SK-MEL-5 (cell line): ENCODE measurements at regions not wholly inside any gene's neighbourhood (a gene's known extent, or its start where the extent isn't known, plus 50 kb on each side); places are given as distances from the start of the nearest gene placed in this dataset.
"Not testable (repeated sequence)": the region's sequence is repeated elsewhere in the genome, so short reads cannot be mapped to it uniquely, and the experiment has no call there.

ENCODE experiments used
- DNase-seq: peaks from one replicate; pipeline ENCODE4 v3.0.0-alpha.2; 2016; ENCODE audit warnings: low read depth, low spot score
- in situ Hi-C: cut with HindIII; loops from 2 replicates; pipeline ENCODE4 v1.10.0; 2016; ENCODE audit warnings: low sequenced_read_pairs, high pct_unique_total_duplicates, low pct_unique_long_range_greater_than_20kb

DNA sequence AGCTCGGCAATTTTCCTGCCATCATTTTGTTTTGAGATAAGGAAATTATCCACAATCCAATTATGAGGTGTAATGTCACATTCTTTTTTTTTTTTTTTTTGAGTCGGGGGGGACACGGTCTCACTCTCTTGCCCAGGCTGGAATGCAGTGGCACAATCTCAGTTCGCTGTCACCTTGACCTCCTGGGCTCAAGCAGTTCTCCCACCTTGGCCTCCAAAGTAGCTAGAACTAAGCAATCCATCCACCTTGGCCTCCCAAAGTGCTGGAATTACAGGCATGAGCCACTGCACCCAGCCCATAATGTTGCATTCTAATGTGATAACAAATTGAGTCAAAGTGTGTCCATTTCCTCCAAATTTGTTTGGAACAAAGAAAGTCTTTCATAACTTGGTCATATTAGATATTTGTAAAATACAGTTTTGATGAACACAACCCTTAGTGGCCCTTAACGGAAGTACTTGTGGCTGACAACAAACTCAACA is 144.1 kb upstream of the AFDN start:
- DNase-seq, result no peak
- in situ Hi-C loops, result no loop called here

DNA sequence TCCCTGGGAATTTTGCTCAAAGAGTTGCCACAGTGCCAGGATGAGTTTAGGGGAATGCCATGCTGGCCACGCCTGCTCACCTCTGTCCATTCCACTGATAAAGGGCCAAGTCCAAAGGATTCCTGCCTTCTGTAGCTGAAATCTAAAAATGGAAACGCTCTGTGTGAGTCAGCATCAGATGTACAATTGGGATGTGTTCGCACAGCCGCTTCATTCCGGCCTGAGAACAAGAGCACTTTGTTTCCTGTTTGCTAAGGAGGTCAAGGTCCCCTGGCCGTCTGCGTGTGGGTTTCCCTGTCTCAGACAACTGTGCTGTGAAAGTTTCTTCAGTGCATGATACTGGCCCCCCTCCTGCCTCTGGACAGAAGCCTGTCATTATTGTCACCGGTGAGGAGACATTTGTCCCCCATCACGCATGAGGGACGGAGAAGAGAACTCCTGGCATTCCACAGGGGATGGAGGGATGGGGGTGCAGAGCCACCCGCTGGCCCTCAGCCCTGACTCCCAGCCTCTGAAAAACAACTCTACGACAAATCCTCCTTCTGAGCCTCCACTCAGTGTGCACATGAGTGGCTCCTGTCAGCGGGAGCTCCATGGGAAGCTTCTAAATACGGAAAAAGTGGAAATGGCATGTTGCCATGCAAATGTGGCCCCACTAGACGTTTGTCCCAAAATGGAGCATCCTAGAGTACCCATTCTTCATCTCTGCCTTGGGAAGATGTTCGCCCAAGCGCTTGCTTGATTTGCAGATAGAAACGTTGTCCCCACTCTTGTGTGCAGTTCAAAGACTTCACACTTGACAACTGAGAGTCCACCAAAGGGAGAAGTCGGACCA is 143.5 kb upstream of the AFDN start:
- peak; percentile 98 for DNase-seq
- in situ Hi-C loops, result no loop called here

DNA sequence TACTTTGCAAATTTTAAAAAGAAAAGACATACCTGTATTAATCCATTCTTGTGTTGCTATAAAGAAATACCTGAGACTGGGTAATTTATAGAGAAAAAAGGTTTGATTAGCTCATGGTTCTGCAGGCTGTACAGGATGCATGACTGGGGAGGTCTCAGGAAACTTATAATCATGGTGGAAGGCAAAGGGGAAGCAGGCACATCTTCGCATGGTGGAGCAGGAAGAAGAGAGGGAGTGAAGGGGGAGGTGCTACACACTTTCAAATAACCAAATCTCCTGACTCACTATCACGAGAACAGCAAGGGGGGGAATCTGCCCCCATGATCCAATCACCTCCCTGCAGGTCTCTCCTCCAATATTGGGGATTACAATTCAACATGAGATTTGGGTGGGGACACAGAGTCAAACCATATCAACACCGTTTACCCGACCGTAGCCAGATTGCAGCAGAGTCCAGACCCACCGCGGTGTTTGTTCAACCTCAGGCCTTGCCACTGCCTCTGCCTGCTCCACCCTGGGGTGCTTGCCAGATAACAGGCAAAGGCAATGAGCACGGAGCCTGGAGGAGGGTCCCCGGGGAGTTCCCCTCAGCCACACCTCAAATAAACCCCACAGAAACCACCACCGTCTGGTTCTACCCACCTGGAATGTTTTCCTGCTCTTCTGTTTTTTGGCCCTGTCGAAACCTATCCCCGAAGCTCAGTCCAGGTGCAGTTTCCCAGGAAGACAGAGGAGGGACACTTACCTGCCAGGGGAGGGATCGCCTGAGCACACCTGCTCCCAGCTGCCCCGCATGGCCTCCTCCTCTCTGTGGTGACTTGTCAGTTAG is 142.2 kb upstream of the AFDN start:
- in situ Hi-C loops, result no loop called here
- no peak for DNase-seq

DNA sequence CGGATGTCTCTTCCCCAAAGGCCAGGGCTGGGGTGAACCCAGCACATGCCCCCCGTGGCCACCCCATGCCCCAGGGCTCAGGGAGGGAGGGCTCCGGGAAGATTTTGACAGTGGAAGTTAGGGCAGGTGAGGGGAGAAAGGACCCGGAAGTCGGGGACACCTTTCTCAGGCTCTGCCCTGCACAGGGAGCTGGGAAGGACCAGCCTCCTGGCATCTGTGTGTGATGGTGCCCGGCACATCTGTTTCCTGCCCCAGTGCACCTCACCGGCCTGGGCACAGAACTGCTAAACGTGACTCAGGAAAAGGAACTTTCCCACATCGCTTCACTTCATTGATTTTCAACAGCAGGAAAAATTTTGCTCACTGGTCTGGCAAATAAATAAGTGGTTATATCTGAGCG is 141.1 kb upstream of the AFDN start:
- no peak for DNase-seq
- in situ Hi-C loops, result no loop called here

DNA sequence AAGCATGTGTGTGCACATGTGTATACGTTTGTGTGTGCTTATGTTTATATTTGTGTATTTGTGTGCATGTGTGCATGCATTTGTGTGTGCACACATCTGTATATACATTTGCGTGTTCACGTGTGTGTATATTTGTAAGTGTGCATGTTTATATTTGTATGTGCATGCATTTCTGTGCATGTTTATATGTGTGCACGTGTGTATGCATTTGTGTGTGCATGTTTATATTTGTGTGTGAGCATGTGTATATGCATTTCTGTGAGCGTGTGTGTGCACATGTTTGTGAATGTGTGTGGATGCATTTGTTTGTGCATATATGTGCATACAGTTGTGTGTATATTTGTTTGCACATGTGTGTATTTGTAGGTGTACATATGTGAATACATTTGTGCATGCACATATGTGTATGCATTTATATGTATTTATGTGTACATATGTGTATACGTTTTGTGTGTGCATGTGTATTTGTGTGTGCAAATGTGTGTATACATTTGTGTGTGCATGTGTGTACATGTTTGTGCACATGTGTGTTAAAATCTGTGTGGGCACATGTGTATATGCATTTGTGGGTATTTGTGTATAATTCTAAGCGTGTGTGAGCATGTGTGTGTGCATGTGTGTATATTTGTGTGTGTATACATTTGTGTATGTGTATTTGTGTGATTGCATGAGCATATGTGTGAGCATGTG is 140.4 kb upstream of the AFDN start:
- no peak for DNase-seq
- in situ Hi-C loops, result no loop called here

DNA sequence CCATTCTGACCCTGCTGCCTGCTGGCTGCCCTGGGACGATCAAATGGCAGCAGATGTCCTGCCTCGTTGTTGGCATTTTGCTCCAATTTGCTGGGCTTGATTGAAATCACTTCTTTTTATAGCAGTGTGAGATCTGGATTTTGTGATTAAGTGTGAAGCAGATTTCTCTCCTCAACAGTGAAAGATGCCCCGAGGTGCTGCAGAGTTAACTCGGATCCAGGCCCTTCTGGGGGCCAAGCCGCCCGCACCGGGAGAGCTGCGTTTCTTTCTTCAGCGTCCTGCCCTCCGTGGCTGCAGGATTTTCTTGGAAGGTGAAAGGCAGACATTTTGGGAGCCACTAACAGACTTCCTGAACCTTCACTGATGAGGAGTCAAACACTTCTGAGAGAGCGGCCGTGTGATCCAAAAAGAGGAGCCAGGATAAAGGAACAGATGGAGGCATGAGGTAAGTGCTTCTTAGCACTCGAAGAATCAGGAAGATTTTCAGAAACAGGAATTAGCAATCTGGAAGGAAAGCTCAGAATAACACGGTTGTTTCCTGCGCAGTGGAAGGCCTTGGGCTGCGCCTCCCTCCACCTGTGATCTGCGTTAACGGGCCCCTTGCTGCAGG is 139.5 kb upstream of the AFDN start:
- in situ Hi-C loops, result no loop called here
- no peak for DNase-seq

DNA sequence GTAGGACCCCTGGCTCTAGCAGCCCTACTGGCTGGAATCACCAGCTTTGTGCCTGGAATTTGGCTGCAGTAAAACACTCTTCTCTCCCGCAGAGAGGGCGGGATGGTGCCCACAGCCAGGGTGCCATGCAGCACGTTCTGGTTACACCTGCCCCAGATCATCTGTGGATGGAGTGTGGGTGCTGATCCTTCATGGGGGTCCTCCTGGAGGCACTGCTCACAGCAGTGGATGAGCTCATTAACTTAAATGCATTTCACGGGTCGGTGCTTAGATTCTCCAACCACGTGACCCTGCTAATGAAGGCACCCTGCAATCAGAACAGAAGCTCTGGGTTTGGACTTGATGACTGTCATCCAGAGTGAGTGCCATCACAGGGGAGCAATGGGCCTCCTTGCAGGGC is 138.6 kb upstream of the AFDN start:
- DNase-seq, result no peak
- in situ Hi-C loops, result no loop called here

DNA sequence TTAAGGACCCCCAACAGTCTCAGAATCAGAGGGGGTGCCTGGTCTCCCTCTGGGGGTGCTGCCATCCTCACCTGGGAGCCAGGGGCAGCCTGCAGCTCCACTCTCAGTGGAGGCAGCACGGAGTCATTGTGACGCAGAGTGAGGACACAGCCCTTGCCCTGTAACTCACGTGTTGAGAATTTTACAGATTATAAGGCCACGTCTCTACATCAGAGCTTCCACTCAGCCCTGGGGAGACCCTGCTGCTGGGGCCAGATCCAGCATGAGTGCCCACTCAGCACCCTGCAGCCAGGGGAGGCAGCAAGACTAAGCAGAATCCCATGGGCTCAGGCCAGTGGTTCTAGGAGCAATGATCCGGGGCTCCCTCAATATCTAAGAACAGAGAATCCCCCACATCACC is 137.4 kb upstream of the AFDN start:
- no peak for DNase-seq
- in situ Hi-C loops, result no loop called here

DNA sequence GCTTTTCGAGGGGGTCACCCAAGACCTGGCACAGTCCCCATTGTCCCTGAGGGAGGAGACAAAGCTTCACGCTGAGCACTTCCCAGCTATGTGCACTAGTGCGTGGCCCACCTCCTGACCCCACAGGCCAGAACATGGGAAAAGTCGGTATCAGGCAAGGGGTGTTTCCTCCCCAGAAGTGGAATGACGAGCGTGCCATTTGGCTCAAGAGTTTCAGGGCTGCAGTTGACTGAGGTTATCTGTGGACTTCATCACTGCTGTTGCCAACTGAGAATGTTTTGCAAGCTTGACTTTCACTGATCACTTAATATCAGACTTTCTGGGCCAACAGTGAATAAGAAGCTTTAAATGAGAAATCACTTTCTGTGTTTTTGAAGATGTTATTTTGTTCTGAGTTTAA is 137.0 kb upstream of the AFDN start:
- in situ Hi-C loops, result no loop called here
- no peak for DNase-seq

DNA sequence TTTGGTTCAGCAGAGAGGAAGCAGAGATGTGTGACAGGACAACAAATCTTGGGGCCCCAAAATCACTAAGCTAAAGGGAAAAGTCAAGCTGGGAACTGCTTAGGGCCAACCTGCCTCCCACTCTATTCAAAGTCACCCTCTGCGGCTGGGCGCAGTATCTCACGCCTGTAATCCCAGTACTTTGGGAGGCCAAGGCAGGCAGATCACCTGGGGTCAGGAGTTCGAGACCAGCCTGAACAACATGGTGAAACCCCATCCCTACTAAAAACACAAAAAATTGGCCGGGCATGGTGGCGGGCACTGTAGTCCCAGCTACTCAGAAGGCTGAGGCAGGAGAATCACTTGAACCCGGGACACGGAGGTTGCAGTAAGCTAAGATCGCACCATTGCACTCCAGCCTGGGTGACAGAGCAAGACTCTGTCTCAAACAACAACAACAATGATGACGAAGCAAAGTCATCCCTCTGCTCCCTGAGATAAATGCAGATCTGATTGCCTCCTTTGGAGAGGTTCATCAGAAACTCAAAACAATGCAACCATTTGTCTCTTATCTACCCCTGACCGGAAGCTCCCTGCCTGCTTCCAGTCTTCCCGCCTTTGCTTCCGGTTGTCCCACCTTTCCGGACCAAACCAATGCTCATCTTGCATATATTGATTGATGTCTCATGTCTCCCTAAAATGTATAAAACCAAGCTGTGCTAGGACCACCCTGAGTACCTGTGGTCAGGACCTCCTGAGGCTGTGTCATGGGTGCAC is 136.4 kb upstream of the AFDN start:
- peak; percentile 10 for DNase-seq
- in situ Hi-C loops, result not testable (repeated sequence)

DNA sequence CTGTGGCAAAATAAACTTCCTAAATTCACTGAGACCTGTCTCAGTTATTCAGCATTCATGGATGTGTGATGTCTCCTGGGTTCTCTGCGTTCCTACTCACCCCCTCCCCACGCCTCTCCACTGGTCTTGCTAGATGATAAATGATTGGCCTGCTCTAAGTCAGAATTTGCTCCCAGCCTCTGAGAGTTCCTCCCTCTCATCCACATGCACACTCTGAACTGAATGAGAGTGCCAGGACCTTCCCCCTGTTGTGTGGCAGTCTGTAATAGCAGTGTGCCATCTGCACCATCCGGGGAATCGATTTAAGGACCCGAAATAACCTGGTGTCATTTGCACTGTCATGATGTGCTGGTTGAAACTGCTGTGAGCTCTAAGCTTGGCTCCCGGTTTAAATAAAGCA is 135.8 kb upstream of the AFDN start:
- in situ Hi-C loops, result no loop called here
- no peak for DNase-seq

DNA sequence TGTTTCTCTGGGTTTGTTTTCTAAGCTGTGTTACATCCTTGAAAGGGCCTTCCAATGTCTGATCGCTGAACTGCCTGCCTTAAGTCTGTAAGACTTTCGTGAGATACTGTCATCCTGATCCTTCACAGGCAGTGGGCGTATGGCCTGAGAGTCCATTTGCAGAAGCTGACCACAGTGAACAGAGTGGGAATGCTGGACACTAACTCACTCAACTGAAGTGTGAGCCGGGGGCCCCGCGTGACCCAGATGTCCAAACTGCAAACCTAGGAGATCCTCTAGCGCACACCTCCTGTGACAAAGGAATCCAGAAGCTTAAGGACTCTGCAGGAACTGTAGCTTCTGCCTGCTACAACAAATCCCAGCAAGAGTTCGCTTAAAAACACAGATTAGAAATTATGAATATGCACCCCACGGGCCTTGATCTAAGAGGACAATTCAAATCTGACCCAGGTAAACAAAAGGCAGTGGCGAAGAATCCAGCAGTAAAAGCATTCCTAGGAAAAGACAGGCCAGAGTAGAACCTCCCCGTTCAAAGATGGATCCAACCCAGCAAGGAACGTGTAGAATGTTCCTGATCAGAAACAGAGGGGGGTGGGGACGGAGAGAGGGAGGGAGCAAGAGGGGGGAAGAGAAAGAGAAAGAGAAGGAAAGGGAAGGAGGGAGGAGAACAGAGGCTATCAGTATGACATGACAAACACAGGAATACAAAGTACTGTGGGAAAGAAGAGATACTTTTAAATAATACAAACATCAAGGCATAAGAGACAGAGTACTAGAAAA is 135.0 kb upstream of the AFDN start:
- in situ Hi-C loops, result no loop called here

DNA sequence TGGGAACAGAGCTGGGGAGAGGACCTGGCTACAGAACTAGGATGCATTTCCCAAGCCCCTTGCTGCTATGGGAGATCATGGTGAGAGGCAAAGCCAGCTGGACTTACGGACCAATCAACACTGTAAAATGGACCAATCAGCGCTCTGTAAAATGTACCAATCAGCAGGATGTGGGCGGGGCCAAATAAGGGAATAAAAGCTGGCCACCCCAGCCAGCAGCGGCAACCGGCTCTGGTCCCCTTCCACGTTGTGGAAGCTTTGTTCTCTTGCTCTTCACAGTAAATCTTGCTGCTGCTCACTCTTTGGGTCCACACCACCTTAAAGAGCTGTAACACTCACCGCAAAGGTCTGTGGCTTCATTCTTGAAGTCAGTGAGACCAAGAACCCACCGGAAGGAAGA is 133.2 kb upstream of the AFDN start:
- DNase-seq, in situ Hi-C loops: not testable (repeated sequence)

More for the DNA sequence above, 135.0 kb upstream of the AFDN start:
- no peak for DNase-seq

DNA sequence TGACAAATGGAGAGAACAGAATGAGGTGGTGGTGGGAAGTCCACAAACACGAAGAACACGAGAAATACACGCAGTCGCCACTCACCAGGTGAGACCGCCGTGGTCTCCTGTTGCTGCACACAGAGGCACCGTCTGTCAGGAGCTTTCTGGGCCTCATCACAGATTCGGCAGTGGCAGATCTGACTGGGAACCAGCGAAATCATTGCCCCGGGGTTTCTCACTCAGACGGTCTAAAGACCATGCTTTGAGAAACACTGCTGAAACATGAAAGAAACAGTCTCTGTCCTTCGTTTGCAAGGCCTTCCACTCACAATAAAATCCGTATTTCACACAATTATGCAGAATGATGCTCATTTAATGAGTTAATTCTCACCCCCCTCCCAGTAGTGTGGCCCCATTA is 130.9 kb upstream of the AFDN start:
- in situ Hi-C loops, result no loop called here
- DNase-seq, result no peak

DNA sequence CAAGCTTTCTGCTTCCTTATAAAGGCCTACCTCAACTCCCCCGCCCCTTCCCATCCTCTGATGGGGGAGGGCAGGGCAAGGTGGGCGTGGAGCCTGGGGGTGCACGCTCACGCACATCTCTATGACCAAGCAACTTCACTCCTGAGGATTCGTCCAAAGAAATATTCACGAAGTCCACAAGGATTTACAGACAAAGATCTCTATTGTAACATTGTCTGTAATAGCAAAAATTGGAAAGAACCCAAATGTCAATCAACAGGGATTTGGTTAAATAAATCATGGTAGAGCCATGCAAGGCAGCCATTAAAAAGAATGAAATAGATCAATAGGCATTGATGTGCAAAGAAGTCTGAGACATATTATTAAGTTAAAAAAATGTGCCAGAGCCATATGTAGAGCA is 130.4 kb upstream of the AFDN start:
- DNase-seq, result peak; percentile 9
- in situ Hi-C loops, result no loop called here

DNA sequence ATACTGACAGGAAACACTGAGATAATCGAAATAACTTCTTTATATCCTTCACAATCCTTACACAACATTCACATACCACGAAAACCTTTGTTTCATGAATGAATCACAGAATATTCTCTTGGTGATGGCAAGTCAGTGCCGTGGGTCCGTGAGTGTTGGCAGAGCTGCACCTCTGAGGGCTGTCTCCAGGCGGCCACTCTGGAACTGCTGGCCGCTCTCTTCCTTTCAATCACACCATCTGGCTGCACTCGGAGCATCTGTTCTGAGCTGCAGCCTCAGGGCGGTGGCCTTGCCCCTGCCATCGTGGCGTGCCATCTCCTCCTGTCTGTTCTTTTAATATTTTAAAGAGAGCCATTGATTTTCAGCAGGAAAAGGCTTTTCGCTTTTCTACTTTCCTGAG is 129.4 kb upstream of the AFDN start:
- in situ Hi-C loops, result no loop called here
- DNase-seq, result no peak

DNA sequence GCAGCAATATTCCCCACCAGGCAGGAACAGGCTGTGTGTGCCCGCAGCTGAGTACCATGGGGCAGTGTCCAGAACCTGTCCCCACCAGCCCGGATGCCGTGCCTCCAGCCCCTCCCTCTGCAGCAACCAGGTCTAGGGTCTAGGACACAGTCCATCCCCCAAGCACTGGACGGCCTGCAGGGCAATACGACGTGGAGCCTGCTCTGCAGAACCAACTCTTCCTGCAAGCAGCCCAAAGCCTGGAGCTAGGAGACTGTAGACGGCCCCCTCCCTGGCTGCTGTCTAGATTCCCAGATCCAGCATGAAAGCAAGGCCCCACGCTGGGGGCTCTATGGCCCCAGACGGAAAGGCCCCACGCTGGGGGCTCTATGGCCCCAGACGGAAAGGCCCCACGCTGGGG is 128.2 kb upstream of the AFDN start:
- no peak for DNase-seq
- in situ Hi-C loops, result no loop called here
